ENCODE measurements at regions not wholly inside any gene's neighbourhood (a gene's known extent, or its start where the extent isn't known, plus 50 kb on each side); places are given as distances from the start of the nearest gene placed in this dataset.

DNA sequence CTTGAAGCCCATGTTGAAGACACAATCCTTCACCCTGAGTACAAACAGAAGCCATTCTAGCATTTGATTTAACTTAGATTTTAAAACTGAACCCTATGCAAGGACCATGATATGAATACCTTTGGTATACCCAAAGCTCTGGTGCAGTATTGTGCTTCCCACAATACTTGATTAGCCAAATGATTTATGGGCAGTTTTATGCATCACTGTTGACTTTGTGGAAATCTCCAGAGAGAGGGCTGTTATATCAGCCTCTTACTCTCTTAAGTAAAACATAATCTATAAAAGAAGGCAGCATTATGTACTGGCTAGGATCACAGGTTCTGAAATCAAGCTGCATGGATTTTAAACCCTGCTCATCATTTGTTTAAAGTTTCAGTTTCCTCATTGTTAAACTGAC is 762.8 kb downstream of the EFNA5 start:
- TF ChIP-seq, protein P1, sequence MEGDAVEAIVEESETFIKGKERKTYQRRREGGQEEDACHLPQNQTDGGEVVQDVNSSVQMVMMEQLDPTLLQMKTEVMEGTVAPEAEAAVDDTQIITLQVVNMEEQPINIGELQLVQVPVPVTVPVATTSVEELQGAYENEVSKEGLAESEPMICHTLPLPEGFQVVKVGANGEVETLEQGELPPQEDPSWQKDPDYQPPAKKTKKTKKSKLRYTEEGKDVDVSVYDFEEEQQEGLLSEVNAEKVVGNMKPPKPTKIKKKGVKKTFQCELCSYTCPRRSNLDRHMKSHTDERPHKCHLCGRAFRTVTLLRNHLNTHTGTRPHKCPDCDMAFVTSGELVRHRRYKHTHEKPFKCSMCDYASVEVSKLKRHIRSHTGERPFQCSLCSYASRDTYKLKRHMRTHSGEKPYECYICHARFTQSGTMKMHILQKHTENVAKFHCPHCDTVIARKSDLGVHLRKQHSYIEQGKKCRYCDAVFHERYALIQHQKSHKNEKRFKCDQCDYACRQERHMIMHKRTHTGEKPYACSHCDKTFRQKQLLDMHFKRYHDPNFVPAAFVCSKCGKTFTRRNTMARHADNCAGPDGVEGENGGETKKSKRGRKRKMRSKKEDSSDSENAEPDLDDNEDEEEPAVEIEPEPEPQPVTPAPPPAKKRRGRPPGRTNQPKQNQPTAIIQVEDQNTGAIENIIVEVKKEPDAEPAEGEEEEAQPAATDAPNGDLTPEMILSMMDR (IDR thresholded peaks at IDR 0.05) = no peak
- TF ChIP-seq POLR2A (IDR thresholded peaks at IDR 0.05) = no peak
- no peak for TF ChIP-seq POLR2AphosphoS5 (IDR thresholded peaks at IDR 0.05)
- TF ChIP-seq EP300 (IDR thresholded peaks at IDR 0.05) = no peak

Measured in sigmoid colon (tissue), 4 donors.